HepG2 (cell line): ENCODE measurements at regions not wholly inside any gene's neighbourhood (a gene's known extent, or its start where the extent isn't known, plus 50 kb on each side); places are given as distances from the start of the nearest gene placed in this dataset.

Source experiments
- ATAC-seq: fragments of 200-7000 bp; cut with Tn5 transposase; 3 replicates; pipeline ENCODE4 v1.9.1; 2020; ENCODE audit warnings: mild to moderate bottlenecking, moderate library complexity
- BruUV-seq: library from RNA; stranded (reverse); fragments of 400-500 nt; replicated peaks from 2 replicates; lab custom pipeline; 2021; lab: Mats Ljungman, UMichigan
- CTCF ChIA-PET: fragments of 300-600 bp; formaldehyde crosslinking; extraction: SDS; loops from one replicate; lab custom pipeline; 2021; ENCODE audit warnings: low total read pairs, inconsistent platforms, low intra/inter-chr PET ratio; lab: Yijun Ruan, JAX
- POLR2A ChIA-PET: fragments of 350-600 bp; sonication (Branson Sonifier 250); formaldehyde crosslinking; loops from one replicate; lab custom pipeline; 2020; ENCODE audit warnings: antibody characterized with exemption, inconsistent platforms; lab: Yijun Ruan, JAX
- DNase-seq: peaks from one replicate; pipeline ENCODE4 v3.0.0-alpha.2; 2015; ENCODE audit warnings: low spot score
- FAIRE-seq: peaks from 3 replicates; lab custom pipeline; 2011; peaks lifted over from hg19 to GRCh38; lab: Jason Lieb, UNC
- H2AFZ ChIP-seq: one replicate; pipeline ENCODE4 v1.6.1; 2011; ENCODE audit warnings: low read length, inconsistent platforms
- H3K27ac ChIP-seq: fragments of 300-600 bp; 3 replicates; pipeline ENCODE4 v1.8.0; 2011; ENCODE audit warnings: mixed run types, mild to moderate bottlenecking, mixed read lengths, low read length, inconsistent platforms; ENCODE audit not compliant: insufficient read depth; ENCODE audit errors: extremely low read length
- H3K27me3 ChIP-seq, 2 experiments: fragments of 200-600 bp in 1 of 2; 2 replicates in 1 of 2; 3 replicates in 1 of 2; pipeline versions ENCODE4 v1.6.0 to v1.8.0; 2011; ENCODE audit warnings: low read length in 2 of 2, mild to moderate bottlenecking in 2 of 2, moderate library complexity in 2 of 2, inconsistent platforms in 1 of 2; ENCODE audit not compliant: insufficient read depth in 2 of 2, control insufficient read depth in 1 of 2
- H3K36me3 ChIP-seq, 2 experiments: fragments of 200-600 bp in 1 of 2; replicated peaks in 1 of 2; 2 replicates in 1 of 2; 3 replicates in 1 of 2; pipeline versions ENCODE4 v1.5.1 to v1.8.0; 2011; ENCODE audit warnings: low read length in 2 of 2, inconsistent platforms in 1 of 2; ENCODE audit not compliant: insufficient read depth in 2 of 2, control insufficient read depth in 1 of 2
- H3K4me1 ChIP-seq: 2 replicates; pipeline ENCODE4 v1.5.1; 2012; ENCODE audit warnings: low read length, inconsistent platforms; ENCODE audit not compliant: insufficient read depth
- H3K4me2 ChIP-seq: 2 replicates; pipeline ENCODE4 v1.6.0; 2011; ENCODE audit warnings: low read depth, low read length, inconsistent platforms
- H3K4me3 ChIP-seq, 3 experiments: fragments of 200-600 bp in 1 of 3; sonication (generic), shearing (Covaris generic) in 1 of 3; replicated peaks in 1 of 3; 2 replicates each; pipeline ENCODE4 v1.5.1; 2011 to 2016; ENCODE audit warnings: low read length in 3 of 3, inconsistent platforms in 2 of 3, low read depth in 2 of 3, mild to moderate bottlenecking in 2 of 3, control low read depth in 1 of 3, mixed read lengths in 1 of 3; ENCODE audit not compliant: insufficient read depth in 1 of 3
- H3K79me2 ChIP-seq: one replicate; pipeline ENCODE4 v1.6.1; 2011; ENCODE audit warnings: low read length, inconsistent platforms; ENCODE audit not compliant: insufficient read depth
- H3K9ac ChIP-seq: 2 replicates; pipeline ENCODE4 v1.6.0; 2011; ENCODE audit warnings: mild to moderate bottlenecking, low read depth, low read length, inconsistent platforms; ENCODE audit not compliant: insufficient read depth
- H3K9me3 ChIP-seq: 2 replicates; pipeline ENCODE4 v1.5.1; 2012; ENCODE audit warnings: mild to moderate bottlenecking, low read length
- H4K20me1 ChIP-seq: 2 replicates; pipeline ENCODE4 v1.6.0; 2011; ENCODE audit warnings: inconsistent platforms, mild to moderate bottlenecking, low read length, moderate library complexity; ENCODE audit not compliant: insufficient read depth
- ARNT2 ChIP-seq: sonication (generic); formaldehyde crosslinking; IDR thresholded peaks from 2 replicates; pipeline ENCODE4 v1.8.0; 2022; ENCODE audit warnings: mild to moderate bottlenecking, low read depth, missing genetic modification reagents, moderate library complexity
- CBFB ChIP-seq: sonication (generic); formaldehyde crosslinking; IDR thresholded peaks from 2 replicates; pipeline ENCODE4 v1.4.0; 2020; ENCODE audit warnings: missing genetic modification reagents
- KIAA2018 ChIP-seq: sonication (generic); formaldehyde crosslinking; IDR thresholded peaks from 2 replicates; pipeline ENCODE4 v1.5.0; 2020; ENCODE audit warnings: mild to moderate bottlenecking, missing genetic modification reagents, borderline replicate concordance
- NR2C2 ChIP-seq: sonication (generic); formaldehyde crosslinking; IDR thresholded peaks from 2 replicates; pipeline ENCODE4 v1.4.0; 2020; ENCODE audit warnings: missing genetic modification reagents, mild to moderate bottlenecking, moderate library complexity, borderline replicate concordance
- ZGPAT ChIP-seq: IDR thresholded peaks from 2 replicates; pipeline ENCODE4 v1.6.1; 2016; ENCODE audit warnings: mild to moderate bottlenecking
- ZNF607 ChIP-seq: sonication (generic); formaldehyde crosslinking; IDR thresholded peaks from 2 replicates; pipeline ENCODE4 v1.5.1; 2020; ENCODE audit warnings: missing genetic modification reagents, mild to moderate bottlenecking, borderline replicate concordance
- ZNF746 ChIP-seq: sonication (generic); formaldehyde crosslinking; IDR thresholded peaks from 2 replicates; pipeline ENCODE4 v1.8.0; 2022; ENCODE audit warnings: mild to moderate bottlenecking, missing genetic modification reagents
- WGBS: methylation state at CpG from one replicate; pipeline ENCODE4 v1.1.6; 2017; ENCODE audit warnings: low lambda C conversion rate; 5-methylcytosine and 5-hydroxymethylcytosine counted together
- in situ Hi-C: cut with HindIII; loops from 2 replicates; pipeline ENCODE4 v1.10.0; 2017; ENCODE audit warnings: low pct_unique_long_range_greater_than_20kb; ENCODE audit not compliant: extremely low pct_ligation_motif_present
- intact Hi-C: fragments of 100-400 bp; cut with micrococcal nuclease; formaldehyde crosslinking; loops from one replicate; pipeline ENCODE4 v1.10.0; 2022; ENCODE audit not compliant: unreplicated experiment

DNA sequence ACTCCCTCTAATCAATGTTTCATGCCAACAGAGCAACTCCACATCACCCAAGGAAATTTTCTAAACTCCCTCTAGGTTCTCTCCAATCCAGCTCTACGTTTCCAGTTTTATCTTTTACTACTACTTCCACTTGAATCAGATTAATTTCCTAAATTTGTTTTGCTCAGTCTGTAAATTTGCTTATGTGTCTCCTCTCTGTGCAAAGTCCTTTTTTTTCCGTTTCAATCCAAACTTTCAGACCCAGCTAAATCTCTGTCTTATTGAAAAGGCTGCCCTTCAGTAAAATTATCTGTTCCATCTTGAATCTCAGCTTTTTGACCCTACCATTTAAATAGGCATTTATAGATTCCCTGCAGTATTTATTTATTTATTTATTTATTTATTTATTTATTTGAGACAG is 61.4 kb upstream of the COX10 start:
- Histone ChIP-seq H4K20me1 (no peaks in the 10 kb centered on the region), H3K4me2 (no peak overlapping the region), H3K36me3 (no peaks in the 10 kb centered on the region), H3K79me2 (no peaks in the 10 kb centered on the region), H3K4me1 (no peaks in the 10 kb centered on the region), H3K4me3 (no peak overlapping the region), H3K27ac (no peak overlapping the region), H3K9me3 (no peaks in the 10 kb centered on the region), H3K9ac (no peak overlapping the region), H3K27me3 (no peaks in the 10 kb centered on the region), H2AFZ (no peak overlapping the region)
- FAIRE-seq (no peak), ATAC-seq (no peak), DNase-seq (no peak)
- in situ Hi-C loops (no loop called here), intact Hi-C loops (no loop called here)
- no TSS peak for BruUV-seq
- TF ChIP-seq KIAA2018 (CRISPR knock-in tag) (no peak), ZGPAT (CRISPR knock-in tag) (no peak), NR2C2 (no peak), ARNT2 (CRISPR knock-in tag) (no peak), ZNF746 (no peak), ZNF607 (no peak), CBFB (CRISPR knock-in tag) (no peak)
- CTCF ChIA-PET: no interaction called here
- POLR2A ChIA-PET: no interaction called here
- 79% methylated on average over 2 of the region's 2 CpGs for WGBS
